Stomach (tissue), 8 donors: ENCODE measurements at regions not wholly inside any gene's neighbourhood (a gene's known extent, or its start where the extent isn't known, plus 50 kb on each side); places are given as distances from the start of the nearest gene placed in this dataset.
A peak's percentile ranks its signal among the peaks of the same experiment; 100 is the strongest.

Experiments
- DNase-seq, 2 donors: peaks; one replicate each; pipeline versions ENCODE4 v3.0.0 to v3.0.0-alpha.2; 2013 to 2019
- H3K27ac ChIP-seq, 5 donors: fragments of 200-600 bp in 4 of 5; sonication (generic) in 4 of 5; one replicate each; pipeline ENCODE4 v1.5.1; 2013 to 2019; ENCODE audit warnings: mild to moderate bottlenecking in 1 of 5, moderate library complexity in 1 of 5
- H3K27me3 ChIP-seq, 3 donors: fragments of 200-600 bp; sonication (generic); one replicate each; pipeline ENCODE4 v1.5.1; 2017 to 2019; ENCODE audit warnings: mixed run types in 1 of 3
- H3K36me3 ChIP-seq, 4 donors: fragments of 200-600 bp; sonication (generic); 1 replicate in 3 of 4; 2 replicates in 1 of 4; pipeline ENCODE4 v1.5.1; 2016 to 2019
- H3K4me1 ChIP-seq, 4 donors: fragments of 200-600 bp; sonication (generic); one replicate each; pipeline ENCODE4 v1.5.1; 2016 to 2019
- H3K4me3 ChIP-seq, 4 donors: fragments of 200-600 bp; sonication (generic) in 3 of 4; one replicate each; pipeline ENCODE4 v1.5.1; 2016 to 2019; ENCODE audit warnings: mild to moderate bottlenecking in 1 of 4
- H3K9me3 ChIP-seq, 4 donors: fragments of 200-600 bp; sonication (generic); one replicate each; pipeline ENCODE4 v1.5.1; 2016 to 2019
- CTCF ChIP-seq, 7 experiments: fragments of 450-650 bp in 4 of 7; fragments of 200-600 bp in 3 of 7; sonication (generic) in 3 of 7; IDR thresholded peaks; one replicate each; pipeline ENCODE4 v1.5.1; 2016 to 2019; ENCODE audit warnings: antibody characterized with exemption in 7 of 7, control low read depth in 2 of 7, mild to moderate bottlenecking in 1 of 7
- EP300 ChIP-seq: sonication (generic); formaldehyde crosslinking; IDR thresholded peaks from one replicate; pipeline ENCODE4 v1.6.1; 2017; ENCODE audit warnings: antibody characterized with exemption
- POLR2A ChIP-seq, 4 donors: fragments of 450-650 bp; IDR thresholded peaks; one replicate each; pipeline ENCODE4 v1.6.1; 2016; ENCODE audit warnings: antibody characterized with exemption in 4 of 4, control low read depth in 2 of 4, mild to moderate bottlenecking in 1 of 4, moderate library complexity in 1 of 4
- POLR2AphosphoS5 ChIP-seq, 3 donors: sonication (generic); formaldehyde crosslinking; IDR thresholded peaks; one replicate each; pipeline ENCODE4 v1.6.1; 2016; ENCODE audit warnings: antibody characterized with exemption in 3 of 3
- WGBS, 5 donors: extraction: QIAGEN DNeasy Blood & Tissue Kit in 3 of 5; methylation state at CpG; one replicate each; pipeline versions ENCODE4 v1.1.5 to v1.1.7; 2013 to 2018; 5-methylcytosine and 5-hydroxymethylcytosine counted together
- intact Hi-C: fragments of 100-400 bp; cut with DNase I; formaldehyde crosslinking; loops from one replicate; pipeline ENCODE4 v1.15.1; 2023; ENCODE audit warnings: low total_unique reads
- donor health status: healthy with polysubstance abuse.
- donor health status: Bipolar disorder and iron deficiency.
- donor health status: healthy.

DNA sequence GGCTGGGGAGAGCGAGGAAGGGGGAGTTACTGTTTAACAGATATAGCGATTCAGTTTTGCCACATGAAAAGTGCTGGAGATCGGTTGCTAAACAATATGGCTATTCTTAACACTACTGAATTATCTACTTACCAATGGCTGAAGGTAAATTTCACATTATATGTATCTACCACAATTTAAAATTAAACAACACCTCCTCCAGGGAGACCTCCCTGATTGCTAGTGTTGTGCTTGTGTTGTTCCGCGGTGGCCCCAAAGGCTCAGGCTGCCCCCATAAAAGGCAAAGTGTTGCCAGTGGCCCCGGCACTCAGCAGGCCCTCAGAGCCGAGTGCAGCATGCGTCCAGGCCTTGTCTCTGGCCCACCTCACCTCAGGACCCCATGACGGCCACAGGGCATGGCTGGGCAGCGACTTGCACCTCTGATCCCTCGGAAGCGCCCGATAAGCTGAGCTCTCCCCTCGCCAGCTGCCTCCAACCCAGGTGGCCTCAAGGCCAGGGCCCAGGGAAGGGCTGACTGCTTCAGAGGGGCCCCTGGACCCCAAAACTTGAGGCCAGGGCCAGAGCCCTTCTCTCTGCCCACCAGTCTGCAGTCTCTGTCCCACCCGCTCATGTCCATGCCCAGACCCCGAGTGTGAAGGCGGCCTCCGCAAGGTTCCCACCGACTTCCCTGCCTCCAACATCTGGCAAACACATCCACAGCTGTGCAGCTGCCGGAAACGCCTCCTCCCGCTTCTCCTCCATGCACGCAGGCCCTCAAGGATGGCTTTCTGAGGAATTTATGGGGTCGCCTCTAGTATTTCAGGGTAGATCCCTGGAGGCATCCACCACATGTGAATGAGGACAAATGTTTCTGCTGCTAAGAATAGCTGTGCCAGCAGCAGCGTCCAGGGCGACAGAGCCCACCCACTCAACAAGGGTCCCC lies 60.0 kb downstream of the NCOR2 start:
- intact Hi-C loops: loop anchor here (10.0 kb wide), 1 partner anchor 57 kb away; the partner anchor contains the start of gene NCOR2
- Histone ChIP-seq H3K27ac (peak overlapping the region; percentile 49 to 87 (median 80)), H3K27me3 (no peaks in the 10 kb centered on the region), H3K4me3 (no peak overlapping the region), H3K4me1 (peaks cover 68 to 95% (median 84%) of the 10 kb centered on the region in 4 donors), H3K36me3 (no peaks in the 10 kb centered on the region), H3K9me3 (no peaks in the 10 kb centered on the region)
- TF ChIP-seq CTCF (IDR thresholded peaks at IDR 0.05): no peak
- no peak for TF ChIP-seq POLR2AphosphoS5 (IDR thresholded peaks at IDR 0.05)
- TF ChIP-seq POLR2A (IDR thresholded peaks at IDR 0.05): no peak
- no peak for TF ChIP-seq EP300
- WGBS, 5 donors: 62 to 75% (median 74%) methylated on average over 20 to 26 of the region's 26 CpGs
- peak in 1 of 2 donors; percentile 86 for DNase-seq

DNA sequence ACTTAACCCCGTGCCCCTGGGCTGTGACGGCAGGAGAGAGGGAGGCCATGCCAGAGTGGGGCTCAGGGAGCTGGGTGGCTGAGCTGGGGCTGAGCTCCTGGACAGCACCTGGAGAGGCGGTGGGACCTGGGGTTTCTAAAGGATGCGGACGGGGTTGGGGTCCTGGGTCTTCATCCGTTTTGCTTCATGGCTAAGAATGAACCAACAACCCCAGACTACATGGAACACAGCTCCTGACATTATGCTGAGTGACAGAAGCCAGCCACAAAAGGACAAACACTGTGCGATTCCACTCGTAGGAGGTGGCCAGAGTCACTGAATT lies 60.6 kb downstream of the NCOR2 start:
- peaks cover 67 to 95% (median 82%) of the 10 kb centered on the region in 4 donors for H3K4me1 ChIP-seq
- no peaks in the 10 kb centered on the region for H3K9me3 ChIP-seq
- TF ChIP-seq POLR2AphosphoS5 (IDR thresholded peaks at IDR 0.05) (no peak), POLR2A (IDR thresholded peaks at IDR 0.05) (no peak), CTCF (IDR thresholded peaks at IDR 0.05) (no peak), EP300 (no peak)
- WGBS, 5 donors: 25 to 45% (median 36%) methylated on average over 8 of the region's 8 CpGs
- H3K36me3 ChIP-seq: no peaks in the 10 kb centered on the region
- peak overlapping the region; percentile 49 to 87 (median 80) for H3K27ac ChIP-seq
- no peak for DNase-seq
- H3K4me3 ChIP-seq: peak overlapping the region in 1 of 4 donors; percentile 18
- H3K27me3 ChIP-seq: no peaks in the 10 kb centered on the region
- intact Hi-C loops: loop anchor here (10.0 kb wide), 1 partner anchor 58 kb away; the partner anchor contains the start of gene NCOR2

DNA sequence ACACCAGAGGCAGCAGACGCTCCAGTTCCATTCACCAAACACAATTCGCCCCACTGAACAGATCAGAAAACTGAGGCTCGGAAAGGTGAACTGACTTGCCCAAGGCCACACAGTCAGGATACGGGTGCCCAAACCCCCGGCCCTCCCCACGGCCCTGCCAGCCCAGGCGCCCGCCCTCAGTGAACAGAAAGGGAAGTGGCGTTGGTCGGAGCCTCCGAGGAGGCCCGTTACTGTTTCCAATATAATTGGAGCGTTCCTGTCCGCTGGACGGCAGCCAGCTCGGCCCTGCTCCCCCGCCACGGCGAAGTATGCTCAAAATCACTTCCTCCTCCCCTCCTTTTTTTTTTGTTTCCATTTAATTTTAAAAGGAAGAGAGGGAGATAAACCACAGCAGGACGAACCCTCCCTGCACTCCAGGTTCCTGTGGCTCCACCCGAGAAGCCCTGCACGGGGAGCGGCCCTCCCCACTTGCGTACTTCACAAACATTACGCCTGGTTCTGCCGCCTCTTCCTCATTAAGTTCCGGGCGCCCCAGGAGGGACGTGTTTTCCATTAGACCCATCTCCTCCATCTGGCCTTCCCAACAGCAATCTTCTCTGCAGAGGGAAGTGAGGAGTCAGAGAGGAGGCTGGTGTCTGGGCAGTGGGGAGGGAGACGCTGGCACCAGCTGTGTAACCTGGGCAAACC lies 61.1 kb downstream of the NCOR2 start:
- peak overlapping the region in 2 of 4 donors; percentile 17 to 18 for H3K4me3 ChIP-seq
- TF ChIP-seq CTCF (IDR thresholded peaks at IDR 0.05): no peak
- TF ChIP-seq POLR2AphosphoS5 (IDR thresholded peaks at IDR 0.05): peak; percentile 37 to 56 (median 44)
- intact Hi-C loops: loop anchor here (10.0 kb wide), 1 partner anchor 59 kb away; the partner anchor contains the start of gene NCOR2
- 11 to 30% (median 18%) methylated on average over 28 to 30 of the region's 30 CpGs for WGBS, 5 donors
- no peaks in the 10 kb centered on the region for H3K36me3 ChIP-seq
- H3K27me3 ChIP-seq: no peaks in the 10 kb centered on the region
- DNase-seq: peak; percentile 74 to 89
- H3K9me3 ChIP-seq: no peaks in the 10 kb centered on the region
- H3K4me1 ChIP-seq: peaks cover 71 to 95% (median 81%) of the 10 kb centered on the region in 4 donors
- peak overlapping the region; percentile 49 to 87 (median 80) for H3K27ac ChIP-seq

- H3K27me3 ChIP-seq: no peaks in the 10 kb centered on the region
- TF ChIP-seq POLR2AphosphoS5 (IDR thresholded peaks at IDR 0.05) (no peak), EP300 (no peak), POLR2A (IDR thresholded peaks at IDR 0.05) (no peak), CTCF (IDR thresholded peaks at IDR 0.05) (no peak)
- H3K4me3 ChIP-seq: no peak overlapping the region
- 74 to 80% (median 80%) methylated on average over 19 to 22 of the region's 22 CpGs for WGBS, 5 donors
- intact Hi-C loops: loop anchor here (10.0 kb wide), 1 partner anchor 60 kb away; the partner anchor contains the start of gene NCOR2
- peaks cover 68 to 93% (median 81%) of the 10 kb centered on the region in 4 donors for H3K4me1 ChIP-seq
- peak overlapping the region; percentile 49 to 87 (median 80) for H3K27ac ChIP-seq
- H3K9me3 ChIP-seq: no peaks in the 10 kb centered on the region
- DNase-seq: no peak
- H3K36me3 ChIP-seq: no peaks in the 10 kb centered on the region
These were observed 62.2 kb downstream of the NCOR2 start for GRCh38 chr12:124505001-124505818.
